Chondrocyte (in vitro differentiated cells): ENCODE measurements at regions not wholly inside any gene's neighbourhood (a gene's known extent, or its start where the extent isn't known, plus 50 kb on each side); places are given as distances from the start of the nearest gene placed in this dataset.
A peak's percentile ranks its signal among the peaks of the same experiment; 100 is the strongest.

Experiments
- DNase-seq: peaks from one replicate; pipeline ENCODE4 v3.0.0; 2021; ENCODE audit warnings: mixed read lengths, low spot score
- H3K27ac Mint-ChIP-seq: one replicate; pipeline ENCODE4 v1.8.0; 2021; ENCODE audit warnings: mild to moderate bottlenecking, moderate library complexity, mixed read lengths; ENCODE audit not compliant: unreplicated experiment
- H3K27me3 Mint-ChIP-seq: 2 replicates; pipeline ENCODE4 v1.8.0; 2021; ENCODE audit warnings: low read depth, mixed read lengths
- H3K36me3 Mint-ChIP-seq: 2 replicates; pipeline ENCODE4 v1.8.0; 2021; ENCODE audit warnings: low read depth, mixed read lengths
- H3K4me1 Mint-ChIP-seq: 2 replicates; pipeline ENCODE4 v1.8.0; 2021; ENCODE audit warnings: low read depth, mild to moderate bottlenecking, mixed read lengths
- H3K4me3 Mint-ChIP-seq: one replicate; pipeline ENCODE4 v1.8.0; 2021; ENCODE audit warnings: mild to moderate bottlenecking, moderate library complexity, mixed read lengths; ENCODE audit not compliant: unreplicated experiment
- H3K9me3 Mint-ChIP-seq: 2 replicates; pipeline ENCODE4 v1.8.0; 2021; ENCODE audit warnings: low read depth, mixed read lengths
- CTCF ChIP-seq: fragments of 200-600 bp; sonication (generic); IDR thresholded peaks from 2 replicates; pipeline ENCODE4 v1.5.0; 2021; ENCODE audit warnings: antibody characterized with exemption, mild to moderate bottlenecking, moderate library complexity

GRCh38 chr14:95463171-95463901, 53.1 kb downstream of the SYNE3 start:
- no peak for TF ChIP-seq CTCF
- Mint-ChIP-seq H3K9me3 (no peaks in the 10 kb centered on the region), H3K27me3 (no peaks in the 10 kb centered on the region), H3K4me3 (no peak overlapping the region), H3K36me3 (peaks cover 15% of the 10 kb centered on the region), H3K27ac (no peak overlapping the region), H3K4me1 (peaks cover 16% of the 10 kb centered on the region)
- no peak for DNase-seq

- no peak for DNase-seq
- peaks cover 14% of the 10 kb centered on the region for H3K36me3 Mint-ChIP-seq
- TF ChIP-seq CTCF = no peak
- H3K4me3 Mint-ChIP-seq = no peak overlapping the region
- no peaks in the 10 kb centered on the region for H3K27me3 Mint-ChIP-seq
- H3K27ac Mint-ChIP-seq = no peak overlapping the region
- H3K4me1 Mint-ChIP-seq = peaks cover 16% of the 10 kb centered on the region
- no peaks in the 10 kb centered on the region for H3K9me3 Mint-ChIP-seq
Measured at GRCh38 chr14:95462491-95462890, 54.0 kb downstream of the SYNE3 start.

GRCh38 chr14:95460647-95461478, 55.6 kb downstream of the SYNE3 start:
- H3K9me3 Mint-ChIP-seq = no peaks in the 10 kb centered on the region
- TF ChIP-seq CTCF = no peak
- H3K27me3 Mint-ChIP-seq = no peaks in the 10 kb centered on the region
- peaks cover 14% of the 10 kb centered on the region for H3K36me3 Mint-ChIP-seq
- peaks cover 16% of the 10 kb centered on the region for H3K4me1 Mint-ChIP-seq
- peak overlapping the region; percentile 46 for H3K4me3 Mint-ChIP-seq
- peak overlapping the region; percentile 88 for H3K27ac Mint-ChIP-seq
- no peak for DNase-seq

GRCh38 chr14:95458906-95459305, 57.5 kb downstream of the SYNE3 start:
- H3K4me3 Mint-ChIP-seq = no peak overlapping the region
- H3K27ac Mint-ChIP-seq = no peak overlapping the region
- H3K36me3 Mint-ChIP-seq = peaks cover 9% of the 10 kb centered on the region
- H3K27me3 Mint-ChIP-seq = no peaks in the 10 kb centered on the region
- H3K9me3 Mint-ChIP-seq = no peaks in the 10 kb centered on the region
- DNase-seq = no peak
- no peak for TF ChIP-seq CTCF
- H3K4me1 Mint-ChIP-seq = peaks cover 16% of the 10 kb centered on the region

- DNase-seq = no peak
- no peak overlapping the region for H3K4me3 Mint-ChIP-seq
- no peaks in the 10 kb centered on the region for H3K27me3 Mint-ChIP-seq
- peaks cover 16% of the 10 kb centered on the region for H3K4me1 Mint-ChIP-seq
- no peaks in the 10 kb centered on the region for H3K9me3 Mint-ChIP-seq
- TF ChIP-seq CTCF = no peak
- H3K27ac Mint-ChIP-seq = no peak overlapping the region
- H3K36me3 Mint-ChIP-seq = peaks cover 9% of the 10 kb centered on the region
Measured at GRCh38 chr14:95458459-95458858, 58.0 kb downstream of the SYNE3 start.
